GM23338 (cell line): ENCODE measurements at regions not wholly inside any gene's neighbourhood (a gene's known extent, or its start where the extent isn't known, plus 50 kb on each side); places are given as distances from the start of the nearest gene placed in this dataset.

ENCODE experiments used
- ATAC-seq: fragments of 200-7000 bp; cut with Tn5 transposase; 3 replicates; pipeline ENCODE4 v1.9.1; 2020
- DNase-seq: peaks from one replicate; pipeline ENCODE4 v3.0.0-alpha.2; 2015; ENCODE audit warnings: low spot score
- H2AFZ ChIP-seq: fragments of 200-600 bp; sonication (generic); 2 replicates; pipeline ENCODE4 v1.8.0; 2016; ENCODE audit warnings: antibody characterized with exemption, mild to moderate bottlenecking, moderate library complexity
- H3F3A ChIP-seq: fragments of 200-600 bp; sonication (generic); replicated peaks from 2 replicates; pipeline ENCODE4 v1.8.0; 2017; ENCODE audit warnings: antibody characterized with exemption, mixed run types, low read depth
- H3K27ac ChIP-seq: fragments of 200-600 bp; sonication (generic); 2 replicates; pipeline ENCODE4 v1.6.1; 2016; ENCODE audit warnings: low read depth
- H3K27me3 ChIP-seq: fragments of 200-600 bp; sonication (generic); 2 replicates; pipeline ENCODE4 v1.8.0; 2016; ENCODE audit warnings: mild to moderate bottlenecking, mixed run types, moderate library complexity; ENCODE audit not compliant: insufficient read depth
- H3K36me3 ChIP-seq: fragments of 200-600 bp; sonication (generic); 2 replicates; pipeline ENCODE4 v1.8.0; 2016; ENCODE audit warnings: mild to moderate bottlenecking; ENCODE audit not compliant: insufficient read depth
- H3K4me1 ChIP-seq: fragments of 200-600 bp; sonication (generic); 2 replicates; pipeline ENCODE4 v1.8.0; 2016; ENCODE audit warnings: mild to moderate bottlenecking, moderate library complexity; ENCODE audit not compliant: insufficient read depth
- H3K4me2 ChIP-seq: fragments of 200-600 bp; sonication (generic); 2 replicates; pipeline ENCODE4 v1.7.1; 2017; ENCODE audit warnings: mixed run types
- H3K4me3 ChIP-seq: fragments of 200-600 bp; sonication (generic); 2 replicates; pipeline ENCODE4 v1.6.1; 2016; ENCODE audit warnings: mixed run types
- H3K79me2 ChIP-seq: fragments of 200-600 bp; sonication (generic); replicated peaks from 2 replicates; pipeline ENCODE4 v1.8.0; 2017; ENCODE audit warnings: mild to moderate bottlenecking; ENCODE audit not compliant: insufficient read depth
- H3K9me2 ChIP-seq: fragments of 200-600 bp; sonication (generic); 2 replicates; pipeline ENCODE4 v1.8.0; 2017; ENCODE audit not compliant: insufficient read depth
- H4K20me1 ChIP-seq: fragments of 200-600 bp; sonication (generic); replicated peaks from 2 replicates; pipeline ENCODE4 v1.8.0; 2017; ENCODE audit warnings: mild to moderate bottlenecking; ENCODE audit not compliant: insufficient read depth
- H3K27ac Mint-ChIP-seq: 2 replicates; pipeline ENCODE4 v1.8.0; 2020; ENCODE audit warnings: inconsistent platforms, mild to moderate bottlenecking, moderate library complexity, mixed read lengths
- H3K27me3 Mint-ChIP-seq: 3 replicates; pipeline ENCODE4 v1.8.0; 2022; ENCODE audit warnings: low read depth, mild to moderate bottlenecking, moderate library complexity, mixed read lengths, inconsistent platforms; ENCODE audit not compliant: insufficient read depth, poor library complexity
- H3K36me3 Mint-ChIP-seq: 3 replicates; pipeline ENCODE4 v1.8.0; 2021; ENCODE audit warnings: low read depth, mild to moderate bottlenecking, inconsistent platforms, moderate library complexity, mixed read lengths
- H3K4me1 Mint-ChIP-seq: 3 replicates; pipeline ENCODE4 v1.8.0; 2020; ENCODE audit warnings: mild to moderate bottlenecking, inconsistent platforms, mixed read lengths
- H3K4me3 Mint-ChIP-seq: 3 replicates; pipeline ENCODE4 v1.8.0; 2021; ENCODE audit warnings: moderate library complexity, mild to moderate bottlenecking, inconsistent platforms, mixed read lengths
- H3K9me3 Mint-ChIP-seq: 3 replicates; pipeline ENCODE4 v1.8.0; 2020; ENCODE audit warnings: moderate library complexity, mild to moderate bottlenecking, inconsistent platforms, mixed read lengths
- JUNB ChIP-seq: IDR thresholded peaks from one replicate; pipeline ENCODE4 v1.6.1; 2016; ENCODE audit warnings: antibody characterized with exemption; ENCODE audit not compliant: unreplicated experiment
- STAT1 ChIP-seq: IDR thresholded peaks from one replicate; pipeline ENCODE4 v1.6.1; 2016; ENCODE audit warnings: antibody characterized with exemption; ENCODE audit not compliant: unreplicated experiment
- ZNF331 ChIP-seq: fragments of 250-450 bp; sonication (Bioruptor Pico); IDR thresholded peaks from 2 replicates; pipeline ENCODE4 v1.5.0; 2020; ENCODE audit warnings: low read depth, mild to moderate bottlenecking, moderate library complexity
- TF ChIP-seq, protein P1 (sequence below): IDR thresholded peaks from one replicate; pipeline ENCODE4 v1.6.1; 2018; ENCODE audit warnings: antibody characterized with exemption; ENCODE audit not compliant: unreplicated experiment
- TF ChIP-seq, protein P2 (sequence below), 2 experiments: fragments of 200-600 bp in 1 of 2; sonication (generic) in 1 of 2; conservative IDR thresholded peaks; 2 replicates each; pipeline versions ENCODE4 v1.5.1 to v1.6.1; 2016 to 2017; ENCODE audit warnings: antibody characterized with exemption in 2 of 2, low read depth in 2 of 2, mild to moderate bottlenecking in 2 of 2, moderate library complexity in 1 of 2

DNA sequence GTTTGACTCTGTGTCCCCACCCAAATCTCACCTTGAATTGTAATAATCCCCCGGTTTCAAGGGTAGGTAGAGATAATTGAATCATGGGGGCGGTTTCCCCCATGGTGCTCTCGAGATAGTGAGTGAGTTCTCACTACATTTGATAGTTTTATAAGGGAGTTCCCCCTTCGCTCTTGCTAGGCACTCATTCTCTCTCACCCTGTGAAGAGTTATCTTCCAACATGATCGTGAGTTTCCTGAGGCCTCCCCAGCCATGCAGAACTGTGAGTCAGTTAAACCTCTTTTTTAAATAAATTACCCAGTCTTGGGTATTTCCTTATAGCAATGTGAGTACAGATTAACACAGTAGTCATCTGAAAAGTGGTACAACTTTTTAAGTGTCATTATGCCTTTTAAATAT lies 913.5 kb upstream of the LRRN3 start (continued):
- TF ChIP-seq, protein P1, sequence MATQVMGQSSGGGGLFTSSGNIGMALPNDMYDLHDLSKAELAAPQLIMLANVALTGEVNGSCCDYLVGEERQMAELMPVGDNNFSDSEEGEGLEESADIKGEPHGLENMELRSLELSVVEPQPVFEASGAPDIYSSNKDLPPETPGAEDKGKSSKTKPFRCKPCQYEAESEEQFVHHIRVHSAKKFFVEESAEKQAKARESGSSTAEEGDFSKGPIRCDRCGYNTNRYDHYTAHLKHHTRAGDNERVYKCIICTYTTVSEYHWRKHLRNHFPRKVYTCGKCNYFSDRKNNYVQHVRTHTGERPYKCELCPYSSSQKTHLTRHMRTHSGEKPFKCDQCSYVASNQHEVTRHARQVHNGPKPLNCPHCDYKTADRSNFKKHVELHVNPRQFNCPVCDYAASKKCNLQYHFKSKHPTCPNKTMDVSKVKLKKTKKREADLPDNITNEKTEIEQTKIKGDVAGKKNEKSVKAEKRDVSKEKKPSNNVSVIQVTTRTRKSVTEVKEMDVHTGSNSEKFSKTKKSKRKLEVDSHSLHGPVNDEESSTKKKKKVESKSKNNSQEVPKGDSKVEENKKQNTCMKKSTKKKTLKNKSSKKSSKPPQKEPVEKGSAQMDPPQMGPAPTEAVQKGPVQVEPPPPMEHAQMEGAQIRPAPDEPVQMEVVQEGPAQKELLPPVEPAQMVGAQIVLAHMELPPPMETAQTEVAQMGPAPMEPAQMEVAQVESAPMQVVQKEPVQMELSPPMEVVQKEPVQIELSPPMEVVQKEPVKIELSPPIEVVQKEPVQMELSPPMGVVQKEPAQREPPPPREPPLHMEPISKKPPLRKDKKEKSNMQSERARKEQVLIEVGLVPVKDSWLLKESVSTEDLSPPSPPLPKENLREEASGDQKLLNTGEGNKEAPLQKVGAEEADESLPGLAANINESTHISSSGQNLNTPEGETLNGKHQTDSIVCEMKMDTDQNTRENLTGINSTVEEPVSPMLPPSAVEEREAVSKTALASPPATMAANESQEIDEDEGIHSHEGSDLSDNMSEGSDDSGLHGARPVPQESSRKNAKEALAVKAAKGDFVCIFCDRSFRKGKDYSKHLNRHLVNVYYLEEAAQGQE, result no peak
- TF ChIP-seq STAT1 (no peak), JUNB (no peak)

DNA sequence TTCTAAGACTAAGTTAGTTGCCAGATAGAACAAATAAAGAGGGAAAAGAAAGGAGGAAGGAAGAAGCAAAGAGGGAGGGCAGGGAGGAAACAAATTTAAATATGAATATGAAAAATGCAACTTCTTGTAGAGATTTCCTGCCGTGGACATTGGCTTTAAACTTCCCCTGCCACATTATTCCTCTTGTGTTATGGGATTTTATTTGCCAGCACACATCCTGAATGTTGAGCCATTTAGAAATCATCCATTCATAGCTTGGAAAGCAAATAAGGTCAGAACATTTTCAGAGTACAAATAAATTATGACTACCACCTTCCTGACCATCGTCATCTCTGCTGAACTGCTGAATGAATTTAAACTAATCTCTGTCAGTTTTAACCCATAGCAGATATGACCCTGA lies 911.9 kb upstream of the LRRN3 start:
- Histone ChIP-seq H3K4me1 (peaks cover 12% of the 10 kb centered on the region), H3K4me2 (peak overlapping the region; percentile 30; the same call in 1 of the 2 replicates), H3K36me3 (no peaks in the 10 kb centered on the region), H3K27me3 (no peaks in the 10 kb centered on the region), H3K9me2 (0 out of 2 replicates have a peak, but pooled peaks cover 4% of the 10 kb centered on the region), H3K4me3 (no peak overlapping the region), H3K79me2 (no peaks in the 10 kb centered on the region), H2AFZ (no peak overlapping the region), H3F3A (no peaks in the 10 kb centered on the region), H4K20me1 (no peaks in the 10 kb centered on the region), H3K27ac (no peak overlapping the region)
- H3K4me3 Mint-ChIP-seq, result no peak overlapping the region
- peak overlapping the region; percentile 49 for H3K27ac Mint-ChIP-seq
- DNase-seq, result no peak
- H3K36me3 Mint-ChIP-seq, result no peaks in the 10 kb centered on the region; the same call in 2 of the 3 replicates
- no peak for TF ChIP-seq ZNF331 (CRISPR knock-in tag)
- TF ChIP-seq, protein P1, result no peak
- TF ChIP-seq, protein P2, sequence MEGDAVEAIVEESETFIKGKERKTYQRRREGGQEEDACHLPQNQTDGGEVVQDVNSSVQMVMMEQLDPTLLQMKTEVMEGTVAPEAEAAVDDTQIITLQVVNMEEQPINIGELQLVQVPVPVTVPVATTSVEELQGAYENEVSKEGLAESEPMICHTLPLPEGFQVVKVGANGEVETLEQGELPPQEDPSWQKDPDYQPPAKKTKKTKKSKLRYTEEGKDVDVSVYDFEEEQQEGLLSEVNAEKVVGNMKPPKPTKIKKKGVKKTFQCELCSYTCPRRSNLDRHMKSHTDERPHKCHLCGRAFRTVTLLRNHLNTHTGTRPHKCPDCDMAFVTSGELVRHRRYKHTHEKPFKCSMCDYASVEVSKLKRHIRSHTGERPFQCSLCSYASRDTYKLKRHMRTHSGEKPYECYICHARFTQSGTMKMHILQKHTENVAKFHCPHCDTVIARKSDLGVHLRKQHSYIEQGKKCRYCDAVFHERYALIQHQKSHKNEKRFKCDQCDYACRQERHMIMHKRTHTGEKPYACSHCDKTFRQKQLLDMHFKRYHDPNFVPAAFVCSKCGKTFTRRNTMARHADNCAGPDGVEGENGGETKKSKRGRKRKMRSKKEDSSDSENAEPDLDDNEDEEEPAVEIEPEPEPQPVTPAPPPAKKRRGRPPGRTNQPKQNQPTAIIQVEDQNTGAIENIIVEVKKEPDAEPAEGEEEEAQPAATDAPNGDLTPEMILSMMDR (conservative IDR thresholded peaks at IDR 0.05; ENCODE audit: low read depth in 2 of 2), result no peak
- H3K4me1 Mint-ChIP-seq, result peaks cover 12% of the 10 kb centered on the region
- ATAC-seq, result no peak
- no peaks in the 10 kb centered on the region for H3K27me3 Mint-ChIP-seq
- H3K9me3 Mint-ChIP-seq, result no peaks in the 10 kb centered on the region
